Neural cell (in vitro differentiated cells): ENCODE measurements at regions not wholly inside any gene's neighbourhood (a gene's known extent, or its start where the extent isn't known, plus 50 kb on each side); places are given as distances from the start of the nearest gene placed in this dataset.

Source experiments
- H2AFZ ChIP-seq: fragments of 200-600, 300-800 bp; sonication (generic), shearing (Covaris generic); 2 replicates; pipeline ENCODE4 v1.6.0; 2014; ENCODE audit warnings: low read depth, mild to moderate bottlenecking, antibody characterized with exemption, low read length, moderate library complexity
- H3F3A ChIP-seq: fragments of 200-600 bp; shearing (Covaris generic); 2 replicates; pipeline ENCODE4 v1.6.1; 2016; ENCODE audit warnings: mild to moderate bottlenecking, moderate library complexity, mixed read lengths, antibody characterized with exemption, low read length; ENCODE audit not compliant: insufficient read depth, poor library complexity, severe bottlenecking
- H3K27ac ChIP-seq: fragments of 200-600, 300-800 bp; sonication (generic), shearing (Covaris generic); 2 replicates; pipeline ENCODE4 v1.5.1; 2014; ENCODE audit warnings: mild to moderate bottlenecking, low read length, moderate library complexity
- H3K27me3 ChIP-seq: fragments of 300-800, 200-600 bp; sonication (generic), shearing (Covaris generic); 2 replicates; pipeline ENCODE4 v1.6.0; 2014; ENCODE audit warnings: mild to moderate bottlenecking, low read depth, low read length, moderate library complexity; ENCODE audit not compliant: insufficient read depth
- H3K36me3 ChIP-seq: fragments of 300-800, 200-600 bp; sonication (generic), shearing (Covaris generic); 2 replicates; pipeline ENCODE4 v1.5.1; 2014; ENCODE audit warnings: mild to moderate bottlenecking, antibody characterized with exemption, low read length, moderate library complexity; ENCODE audit not compliant: insufficient read depth
- H3K4me2 ChIP-seq: fragments of 300-800, 200-600 bp; sonication (generic), shearing (Covaris generic); 2 replicates; pipeline ENCODE4 v1.6.0; 2014; ENCODE audit warnings: mild to moderate bottlenecking, low read length
- H3K4me3 ChIP-seq: fragments of 300-800, 200-600 bp; sonication (generic), shearing (Covaris generic); 2 replicates; pipeline ENCODE4 v1.5.1; 2014; ENCODE audit warnings: mild to moderate bottlenecking, low read length, moderate library complexity
- H3K79me2 ChIP-seq: fragments of 200-600 bp; shearing (Covaris generic); replicated peaks from 2 replicates; pipeline ENCODE4 v1.6.0; 2014; ENCODE audit warnings: mild to moderate bottlenecking, low read length, moderate library complexity; ENCODE audit not compliant: insufficient read depth
- H3K9ac ChIP-seq: fragments of 300-800, 200-600 bp; sonication (generic), shearing (Covaris generic); 2 replicates; pipeline ENCODE4 v1.6.1; 2016; ENCODE audit warnings: mild to moderate bottlenecking, low read length, mixed read lengths
- H3K9me2 ChIP-seq: fragments of 200-600 bp; shearing (Covaris generic); 2 replicates; pipeline ENCODE4 v1.6.1; 2016; ENCODE audit warnings: mild to moderate bottlenecking, low read length, mixed read lengths; ENCODE audit not compliant: insufficient read depth
- H3K9me3 ChIP-seq: fragments of 200-600, 300-800 bp; sonication (generic), shearing (Covaris generic); 2 replicates; pipeline ENCODE4 v1.6.1; 2016; ENCODE audit warnings: mild to moderate bottlenecking, mixed run types, low read length, moderate library complexity, mixed read lengths
- H4K20me1 ChIP-seq: fragments of 200-600 bp; shearing (Covaris generic); 2 replicates; pipeline ENCODE4 v1.6.1; 2016; ENCODE audit warnings: mild to moderate bottlenecking, mixed run types; ENCODE audit not compliant: insufficient read depth
- EP300 ChIP-seq: fragments of 450-650 bp; conservative IDR thresholded peaks from 2 replicates; pipeline ENCODE4 v1.6.1; 2014; ENCODE audit warnings: antibody characterized with exemption, mild to moderate bottlenecking, moderate library complexity; ENCODE audit not compliant: poor library complexity, severe bottlenecking
- EZH2 ChIP-seq: fragments of 200-600, 300-800 bp; shearing (Covaris generic), sonication (generic); IDR thresholded peaks from 2 replicates; pipeline ENCODE4 v1.6.1; 2014; ENCODE audit warnings: antibody characterized with exemption, low read length, borderline replicate concordance, mild to moderate bottlenecking; ENCODE audit not compliant: insufficient read depth, poor library complexity, severe bottlenecking
- MXI1 ChIP-seq: fragments of 450-650 bp; conservative IDR thresholded peaks from 2 replicates; pipeline ENCODE4 v1.6.1; 2014; ENCODE audit warnings: antibody characterized with exemption, mild to moderate bottlenecking; ENCODE audit not compliant: poor library complexity, severe bottlenecking
- POLR2AphosphoS5 ChIP-seq: IDR thresholded peaks from 2 replicates; pipeline ENCODE4 v1.6.1; 2012
- RAD21 ChIP-seq: fragments of 450-650 bp; conservative IDR thresholded peaks from 2 replicates; pipeline ENCODE4 v1.6.1; 2014; ENCODE audit warnings: antibody characterized with exemption, mild to moderate bottlenecking, moderate library complexity
- REST ChIP-seq: IDR thresholded peaks from 2 replicates; pipeline ENCODE4 v1.6.1; 2012; ENCODE audit warnings: borderline replicate concordance
- SMC3 ChIP-seq: fragments of 450-650 bp; conservative IDR thresholded peaks from 2 replicates; pipeline ENCODE4 v1.6.1; 2014; ENCODE audit warnings: antibody characterized with exemption, mild to moderate bottlenecking, moderate library complexity; ENCODE audit not compliant: poor library complexity
- TAF1 ChIP-seq: IDR thresholded peaks from 2 replicates; pipeline ENCODE4 v1.6.1; 2012; ENCODE audit warnings: low read depth
- TF ChIP-seq, protein P1 (sequence below): fragments of 450-650 bp; IDR thresholded peaks from 2 replicates; pipeline ENCODE4 v1.5.1; 2014; ENCODE audit warnings: antibody characterized with exemption, mild to moderate bottlenecking, moderate library complexity; ENCODE audit not compliant: poor library complexity, severe bottlenecking

- H3K9me3 ChIP-seq = no peaks in the 10 kb centered on the region
- no peak overlapping the region for H3K4me2 ChIP-seq
- H4K20me1 ChIP-seq = no peaks in the 10 kb centered on the region
- no peaks in the 10 kb centered on the region for H3K79me2 ChIP-seq
- no peak overlapping the region for H2AFZ ChIP-seq
- H3K27me3 ChIP-seq = no peaks in the 10 kb centered on the region
- no peaks in the 10 kb centered on the region for H3K9me2 ChIP-seq
- H3K36me3 ChIP-seq = no peaks in the 10 kb centered on the region
- no peak overlapping the region for H3K9ac ChIP-seq
- H3K27ac ChIP-seq = no peak overlapping the region
- H3K4me3 ChIP-seq = no peak overlapping the region
- H3F3A ChIP-seq = no peaks in the 10 kb centered on the region
- TF ChIP-seq SMC3 (no peak), TAF1 (no peak), EP300 (no peak), MXI1 (no peak), RAD21 (no peak), REST (no peak), EZH2 (no peak), POLR2AphosphoS5 (no peak)
- TF ChIP-seq, protein P1, sequence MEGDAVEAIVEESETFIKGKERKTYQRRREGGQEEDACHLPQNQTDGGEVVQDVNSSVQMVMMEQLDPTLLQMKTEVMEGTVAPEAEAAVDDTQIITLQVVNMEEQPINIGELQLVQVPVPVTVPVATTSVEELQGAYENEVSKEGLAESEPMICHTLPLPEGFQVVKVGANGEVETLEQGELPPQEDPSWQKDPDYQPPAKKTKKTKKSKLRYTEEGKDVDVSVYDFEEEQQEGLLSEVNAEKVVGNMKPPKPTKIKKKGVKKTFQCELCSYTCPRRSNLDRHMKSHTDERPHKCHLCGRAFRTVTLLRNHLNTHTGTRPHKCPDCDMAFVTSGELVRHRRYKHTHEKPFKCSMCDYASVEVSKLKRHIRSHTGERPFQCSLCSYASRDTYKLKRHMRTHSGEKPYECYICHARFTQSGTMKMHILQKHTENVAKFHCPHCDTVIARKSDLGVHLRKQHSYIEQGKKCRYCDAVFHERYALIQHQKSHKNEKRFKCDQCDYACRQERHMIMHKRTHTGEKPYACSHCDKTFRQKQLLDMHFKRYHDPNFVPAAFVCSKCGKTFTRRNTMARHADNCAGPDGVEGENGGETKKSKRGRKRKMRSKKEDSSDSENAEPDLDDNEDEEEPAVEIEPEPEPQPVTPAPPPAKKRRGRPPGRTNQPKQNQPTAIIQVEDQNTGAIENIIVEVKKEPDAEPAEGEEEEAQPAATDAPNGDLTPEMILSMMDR = no peak
Observed at GRCh38 chr5:53339962-53340540, 140.4 kb upstream of the FST start.

- no peaks in the 10 kb centered on the region for H3F3A ChIP-seq
- no peaks in the 10 kb centered on the region for H3K9me3 ChIP-seq
- no peak overlapping the region for H2AFZ ChIP-seq
- no peak for TF ChIP-seq TAF1
- TF ChIP-seq MXI1 = no peak
- TF ChIP-seq EP300 = no peak
- TF ChIP-seq REST = no peak
- no peak for TF ChIP-seq EZH2
- TF ChIP-seq SMC3 = no peak
- no peak for TF ChIP-seq POLR2AphosphoS5
- TF ChIP-seq, protein P1 = no peak
- no peak for TF ChIP-seq RAD21
- no peak overlapping the region for H3K9ac ChIP-seq
- no peak overlapping the region for H3K4me2 ChIP-seq
- no peaks in the 10 kb centered on the region for H3K79me2 ChIP-seq
- H3K9me2 ChIP-seq = no peaks in the 10 kb centered on the region
- H3K27ac ChIP-seq = no peak overlapping the region
- no peak overlapping the region for H3K4me3 ChIP-seq
- H3K27me3 ChIP-seq = no peaks in the 10 kb centered on the region
- no peaks in the 10 kb centered on the region for H3K36me3 ChIP-seq
- no peaks in the 10 kb centered on the region for H4K20me1 ChIP-seq
Observed at GRCh38 chr5:53340956-53341750, 139.3 kb upstream of the FST start.
